Astrocyte of the cerebellum (primary cell): ENCODE measurements at regions not wholly inside any gene's neighbourhood (a gene's known extent, or its start where the extent isn't known, plus 50 kb on each side); places are given as distances from the start of the nearest gene placed in this dataset.
A peak's percentile ranks its signal among the peaks of the same experiment; 100 is the strongest.

Experiments used
- DNase-seq: peaks from one replicate; pipeline ENCODE4 v3.0.0-alpha.2; 2011; ENCODE audit warnings: low read depth
- H3K4me3 ChIP-seq: 2 replicates; pipeline ENCODE4 v1.5.1; 2011; ENCODE audit warnings: mild to moderate bottlenecking, low read depth, low read length, moderate library complexity
- CTCF ChIP-seq: IDR thresholded peaks from 2 replicates; pipeline ENCODE4 v1.5.1; 2012; ENCODE audit warnings: low read length, low read depth, moderate library complexity, mild to moderate bottlenecking; ENCODE audit errors: missing control alignments
- in situ Hi-C: cut with HindIII; loops from 2 replicates; pipeline ENCODE4 v1.10.0; 2017; ENCODE audit warnings: low sequenced_read_pairs

GRCh38 chr2:129189617-129190319 is 789.7 kb upstream of the RAB6C start:
- in situ Hi-C loops: no loop called here
- H3K4me3 ChIP-seq: no peak overlapping the region
- no peak for DNase-seq
- TF ChIP-seq CTCF: no peak

GRCh38 chr2:129190494-129190893 is 789.0 kb upstream of the RAB6C start:
- no peak overlapping the region for H3K4me3 ChIP-seq
- in situ Hi-C loops: no loop called here
- no peak for DNase-seq
- no peak for TF ChIP-seq CTCF

GRCh38 chr2:129191530-129191929 is 787.9 kb upstream of the RAB6C start:
- peak; percentile 4 for DNase-seq
- H3K4me3 ChIP-seq: no peak overlapping the region

GRCh38 chr2:129192117-129192516 is 787.3 kb upstream of the RAB6C start:
- H3K4me3 ChIP-seq: no peak overlapping the region
- TF ChIP-seq CTCF: no peak
- in situ Hi-C loops: no loop called here
- no peak for DNase-seq

More at GRCh38 chr2:129191530-129191929, 787.9 kb upstream of the RAB6C start:
- in situ Hi-C loops: no loop called here
- peak; percentile 7 for TF ChIP-seq CTCF

GRCh38 chr2:129192841-129193253 is 786.6 kb upstream of the RAB6C start:
- in situ Hi-C loops: no loop called here
- DNase-seq: no peak
- no peak overlapping the region for H3K4me3 ChIP-seq
- TF ChIP-seq CTCF: no peak

GRCh38 chr2:129193961-129194360 is 785.5 kb upstream of the RAB6C start:
- DNase-seq: no peak
- in situ Hi-C loops: no loop called here
- no peak overlapping the region for H3K4me3 ChIP-seq
- TF ChIP-seq CTCF: no peak
